NCI-H1092 treated with DMSO at 0.1 percent for 48 hours (cell line): ENCODE measurements at regions not wholly inside any gene's neighbourhood (a gene's known extent, or its start where the extent isn't known, plus 50 kb on each side); places are given as distances from the start of the nearest gene placed in this dataset.

ENCODE experiments used
- DNase-seq: peaks from one replicate; lab custom pipeline; 2025; lab: John Stamatoyannopoulos, UW

GRCh38 chr5:24831989-24832388 is 187.2 kb upstream of the CDH10 start:
- no peak for DNase-seq

DNA sequence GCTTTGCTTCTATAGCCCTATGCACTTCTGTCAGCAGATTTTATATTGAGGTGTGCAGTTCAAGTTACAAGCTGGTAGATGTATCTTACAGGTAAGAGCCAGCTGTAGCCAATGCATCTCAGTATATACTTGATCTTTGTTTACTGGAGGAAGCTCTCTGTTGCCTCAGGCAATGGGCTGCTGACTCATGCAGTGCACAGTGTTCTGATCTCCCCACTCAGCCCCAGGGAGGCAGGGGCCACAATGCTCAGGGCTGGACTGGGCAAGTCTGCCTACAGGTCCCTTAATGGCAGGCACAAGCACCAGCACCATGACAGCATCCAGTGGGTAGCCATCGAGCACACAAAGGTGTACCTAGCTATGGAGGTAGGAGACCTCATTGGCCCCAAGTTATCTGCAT is 178.8 kb upstream of the CDH10 start:
- no peak for DNase-seq

- DNase-seq, result no peak
Observed at GRCh38 chr5:24819841-24820240, 175.1 kb upstream of the CDH10 start.

DNA sequence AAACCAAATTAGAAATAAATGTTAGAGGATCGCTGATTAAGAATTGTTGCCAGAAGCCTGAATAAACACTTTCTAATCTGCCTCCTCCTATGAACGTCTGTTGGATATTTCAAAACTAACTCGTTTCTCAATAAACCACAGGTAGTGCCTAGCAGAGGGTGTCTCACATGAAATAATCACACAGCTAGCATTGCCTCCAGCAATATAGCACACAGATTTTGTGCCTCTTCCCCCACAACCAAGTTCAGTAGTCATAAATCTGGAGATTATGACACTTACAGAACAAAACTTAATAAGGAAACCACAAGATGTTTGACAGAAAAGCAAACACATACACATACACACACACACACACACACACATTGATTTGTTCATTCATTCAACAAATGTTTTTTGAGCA is 173.2 kb upstream of the CDH10 start:
- DNase-seq, result no peak

DNA sequence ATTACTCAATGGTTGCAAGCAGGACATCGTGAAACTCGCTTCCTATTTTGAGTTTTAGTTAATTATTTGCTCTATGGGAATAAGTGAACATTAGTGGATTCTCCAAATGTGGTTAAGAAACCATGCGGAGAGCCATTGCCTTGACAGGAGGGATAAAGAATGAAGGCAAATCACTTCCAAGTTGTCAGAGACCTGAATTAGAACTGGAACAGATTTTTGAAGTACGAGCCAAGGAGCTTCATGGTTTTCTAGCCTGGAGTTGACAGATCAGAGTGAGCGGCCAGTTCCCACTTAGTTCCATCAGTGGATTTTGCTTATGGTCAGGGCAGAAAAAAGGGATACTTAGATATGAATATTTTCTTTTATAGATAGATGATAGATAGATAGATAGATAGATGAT is 171.4 kb upstream of the CDH10 start:
- no peak for DNase-seq

GRCh38 chr5:24805230-24805629 is 160.5 kb upstream of the CDH10 start:
- DNase-seq, result no peak

DNA sequence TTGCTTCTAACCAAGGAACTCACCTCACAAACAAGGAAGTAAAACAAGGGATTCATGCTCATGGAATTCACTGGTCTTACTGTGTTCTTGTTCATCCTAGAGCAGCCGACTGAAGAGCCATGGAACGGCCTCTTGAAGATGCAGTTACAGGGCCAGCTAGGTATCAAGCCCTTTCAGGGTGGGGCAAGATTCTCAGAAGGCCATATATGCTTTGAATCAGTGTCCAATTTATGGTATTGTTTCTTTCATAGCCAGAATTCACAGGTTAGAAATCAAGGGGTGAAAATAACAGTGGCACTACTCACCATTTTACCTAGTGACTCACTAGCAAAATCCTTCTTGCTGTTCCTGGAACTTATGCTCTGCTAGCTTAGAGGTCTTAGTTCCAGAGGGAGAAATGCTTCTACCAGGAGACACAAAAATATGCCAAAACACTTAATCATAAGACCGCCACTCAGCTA is 159.5 kb upstream of the CDH10 start:
- no peak for DNase-seq

DNA sequence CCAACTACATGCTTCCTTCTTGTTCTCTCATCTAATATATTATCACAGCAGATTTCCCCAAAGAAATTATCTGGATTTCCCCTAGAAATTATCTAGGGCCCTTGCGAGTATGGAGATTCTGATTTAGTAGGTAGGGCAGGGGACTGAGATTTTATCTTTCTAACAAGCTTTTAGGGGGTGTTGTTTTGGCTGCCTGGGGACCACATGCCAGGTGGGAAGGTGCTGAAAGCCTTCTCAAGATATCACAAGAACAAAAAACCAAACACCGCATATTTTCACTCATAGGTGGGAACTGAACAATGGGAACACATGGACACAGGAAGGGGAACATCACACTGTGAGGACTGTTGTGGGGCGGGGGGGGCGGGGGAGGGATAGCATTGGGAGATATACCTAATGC is 146.5 kb upstream of the CDH10 start:
- no peak for DNase-seq

GRCh38 chr5:24789611-24790351 is 145.0 kb upstream of the CDH10 start:
- no peak for DNase-seq

GRCh38 chr5:24788829-24789514 is 144.2 kb upstream of the CDH10 start:
- no peak for DNase-seq

DNA sequence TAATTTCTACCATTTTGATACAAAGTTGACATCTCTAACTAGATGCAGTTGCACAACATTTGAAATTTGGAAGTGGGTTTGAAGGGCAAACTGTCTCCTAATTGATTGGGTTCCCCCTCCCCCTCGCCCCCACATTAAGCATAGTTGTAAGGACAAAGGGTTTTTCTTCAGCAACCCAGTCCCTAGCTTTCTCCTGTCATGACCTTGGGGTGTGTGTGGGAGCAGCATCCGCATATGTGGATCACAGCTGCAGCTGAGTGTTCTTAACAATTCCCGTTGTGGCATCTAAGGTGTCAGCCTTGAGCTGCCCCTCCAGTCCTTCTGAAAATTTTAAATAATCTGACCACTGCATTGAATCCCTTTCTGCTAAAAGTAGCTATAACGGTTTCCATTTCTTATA is 141.3 kb upstream of the CDH10 start:
- no peak for DNase-seq

GRCh38 chr5:24783596-24783995 is 138.8 kb upstream of the CDH10 start:
- DNase-seq, result no peak

- DNase-seq, result no peak
Observed at GRCh38 chr5:24777392-24777791, 132.6 kb upstream of the CDH10 start.

GRCh38 chr5:24773261-24773660 is 128.5 kb upstream of the CDH10 start:
- no peak for DNase-seq

- DNase-seq, result no peak
Observed at GRCh38 chr5:24767086-24767485, 122.3 kb upstream of the CDH10 start.

DNA sequence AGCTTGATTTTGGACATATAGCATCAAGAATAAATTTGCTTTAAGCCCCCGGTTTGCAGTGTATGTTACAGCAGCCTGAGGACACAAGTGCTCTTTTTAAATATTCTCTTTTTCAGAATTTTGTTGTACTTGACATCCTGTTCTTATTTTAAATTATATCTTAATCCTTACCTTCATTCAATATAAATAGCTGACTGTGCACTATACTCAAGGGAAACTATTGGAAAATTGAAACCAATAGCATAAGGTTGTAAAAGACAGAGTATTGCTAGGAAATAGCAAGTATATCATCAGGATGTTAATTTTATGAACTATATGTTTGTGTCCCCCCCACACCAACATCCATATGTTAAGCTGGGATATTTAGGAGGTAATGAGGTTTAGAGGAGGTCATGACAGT is 120.4 kb upstream of the CDH10 start:
- DNase-seq, result no peak

DNA sequence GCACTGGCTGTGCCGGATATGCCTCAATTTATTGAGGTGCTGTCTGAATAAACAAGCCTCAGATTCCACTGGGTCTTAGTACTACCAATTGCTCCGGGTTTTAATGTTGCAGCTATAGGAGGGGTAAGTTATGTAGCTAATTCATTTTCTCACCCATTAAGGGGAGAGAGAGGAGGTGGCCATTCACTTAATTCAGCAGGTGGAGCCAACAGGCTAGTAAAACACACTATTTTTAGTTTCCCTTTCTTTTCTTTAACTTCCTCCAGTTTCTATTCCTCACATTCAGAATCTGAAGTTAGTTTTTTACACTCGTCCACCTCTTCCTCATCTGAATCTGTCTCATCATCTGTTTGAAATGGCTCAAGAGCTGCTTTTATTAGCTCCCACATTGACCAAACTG is 105.6 kb upstream of the CDH10 start:
- DNase-seq, result no peak

DNA sequence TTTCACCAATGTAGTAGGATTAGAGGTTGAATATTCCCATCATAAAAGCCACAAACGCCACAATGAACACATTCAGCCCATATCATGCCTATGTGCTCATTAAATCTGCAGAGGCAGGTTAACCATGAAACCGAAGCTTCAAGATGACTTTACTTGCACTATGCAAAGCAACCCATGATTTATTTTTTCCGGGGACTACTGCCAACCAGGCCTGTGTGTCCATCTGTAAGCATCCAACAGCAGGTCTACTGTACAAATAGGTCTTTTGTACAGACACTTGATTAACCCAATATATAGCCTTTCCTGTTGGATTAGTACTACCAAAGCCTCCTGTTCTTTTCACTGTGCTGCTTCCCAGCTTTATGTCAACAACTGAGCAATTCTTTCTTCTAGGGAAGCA is 104.9 kb upstream of the CDH10 start:
- DNase-seq, result no peak

DNA sequence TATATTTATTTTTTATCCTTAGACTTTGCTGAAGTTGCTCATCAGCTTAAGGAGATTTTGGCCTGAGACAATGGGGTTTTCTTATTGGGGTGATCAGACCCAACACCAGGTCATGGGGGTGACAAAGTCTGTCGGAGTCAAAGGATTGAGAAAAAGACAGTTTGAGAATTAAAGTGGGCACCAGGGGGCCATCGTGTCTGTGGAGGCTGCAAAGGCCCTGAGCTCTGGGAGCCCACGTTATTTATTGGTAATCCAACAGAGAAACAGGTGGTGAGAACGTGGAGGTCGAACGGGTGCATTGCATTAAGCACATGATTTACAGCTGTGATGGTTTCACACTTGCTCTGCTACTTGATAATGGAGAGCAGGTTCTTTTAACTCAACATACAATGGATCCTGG is 102.5 kb upstream of the CDH10 start:
- DNase-seq, result no peak

DNA sequence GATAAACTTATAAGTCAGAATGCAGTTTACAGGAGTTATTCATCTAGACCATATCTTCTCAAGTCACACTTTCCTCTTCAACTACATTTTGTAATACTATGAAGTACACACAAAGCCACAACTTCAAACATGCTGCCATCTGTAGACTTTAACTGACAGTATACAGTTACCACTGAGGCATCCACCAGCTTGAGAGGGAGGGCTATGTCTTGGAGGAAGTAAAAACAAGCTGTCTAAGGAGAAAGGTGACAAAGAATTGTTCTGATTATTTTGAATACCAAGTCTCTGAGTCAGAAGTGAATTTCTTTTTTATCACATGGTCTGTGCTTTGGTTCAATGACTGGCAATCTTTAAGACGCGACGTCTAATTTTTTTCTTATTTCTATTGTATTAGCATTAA is 97.6 kb upstream of the CDH10 start:
- DNase-seq, result no peak

- DNase-seq, result no peak
Observed at GRCh38 chr5:24737163-24737562, 92.4 kb upstream of the CDH10 start.

DNA sequence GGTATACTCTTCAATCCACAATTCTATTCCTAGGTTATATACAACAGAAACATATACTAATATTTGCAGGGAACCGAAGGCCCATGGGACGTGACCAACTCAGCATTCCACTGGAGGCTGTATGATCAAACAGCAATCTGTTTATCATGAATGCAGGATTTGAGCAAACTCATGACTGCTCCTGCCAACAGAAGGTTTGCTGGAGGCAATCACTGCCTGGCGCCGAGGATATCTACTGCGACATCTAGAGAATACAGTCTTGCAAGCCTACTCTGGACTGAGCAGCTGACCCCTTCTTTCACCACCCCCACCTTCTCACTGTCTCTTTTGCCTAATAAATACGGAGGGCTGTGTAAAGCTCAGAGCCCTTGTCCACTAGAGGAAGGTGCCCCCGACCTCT is 90.5 kb upstream of the CDH10 start:
- no peak for DNase-seq

GRCh38 chr5:24732184-24732583 is 87.4 kb upstream of the CDH10 start:
- no peak for DNase-seq

- no peak for DNase-seq
Observed at GRCh38 chr5:24720743-24721142, 76.0 kb upstream of the CDH10 start.
